Urinary bladder (tissue), 3 donors: ENCODE measurements at regions not wholly inside any gene's neighbourhood (a gene's known extent, or its start where the extent isn't known, plus 50 kb on each side); places are given as distances from the start of the nearest gene placed in this dataset.

Experiments used
- DNase-seq: peaks from one replicate; pipeline ENCODE4 v3.0.0-alpha.2; 2015; ENCODE audit errors: extremely low spot score
- H3K27ac ChIP-seq: one replicate; pipeline ENCODE4 v1.5.1; 2013; ENCODE audit warnings: low read depth, mild to moderate bottlenecking, moderate library complexity
- H3K36me3 ChIP-seq: one replicate; pipeline ENCODE4 v1.6.1; 2013; ENCODE audit warnings: mild to moderate bottlenecking, moderate library complexity; ENCODE audit not compliant: insufficient read depth
- H3K4me1 ChIP-seq: one replicate; pipeline ENCODE4 v1.6.1; 2013; ENCODE audit warnings: mild to moderate bottlenecking, moderate library complexity; ENCODE audit not compliant: insufficient read depth
- H3K4me3 ChIP-seq: one replicate; pipeline ENCODE4 v1.5.1; 2013; ENCODE audit warnings: low read depth, low read length
- WGBS: extraction: QIAGEN DNeasy Blood & Tissue Kit; methylation state at CpG from one replicate; pipeline ENCODE4 v1.1.7; 2013; 5-methylcytosine and 5-hydroxymethylcytosine counted together
- donor health status: healthy with polysubstance abuse.
- donor health status: healthy.

DNA sequence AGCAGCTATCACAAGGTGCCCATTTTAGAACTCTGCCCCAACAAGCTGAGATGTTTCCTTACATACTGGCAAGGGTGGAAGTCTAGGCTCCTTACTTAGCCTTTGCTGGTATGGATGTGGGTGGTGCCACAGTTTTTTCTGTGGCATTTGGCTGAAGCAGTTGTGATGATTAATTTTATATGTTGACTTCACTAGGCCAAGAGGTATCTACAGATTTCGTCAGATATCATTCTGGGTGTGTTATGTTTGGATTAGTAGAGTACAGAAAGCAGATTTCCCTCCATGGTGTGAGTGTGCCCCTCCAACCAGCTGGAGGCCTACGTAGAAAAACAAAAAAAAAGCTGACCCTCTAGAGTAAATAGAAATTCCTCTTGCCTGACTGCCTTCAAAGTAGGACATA is 317.0 kb downstream of the BARHL2 start:
- WGBS: 41% methylated on average over 2 of the region's 2 CpGs
- peak; percentile 8 for DNase-seq
- no peaks in the 10 kb centered on the region for H3K36me3 ChIP-seq
- H3K27ac ChIP-seq: no peak overlapping the region
- H3K4me3 ChIP-seq: no peak overlapping the region
- H3K4me1 ChIP-seq: no peaks in the 10 kb centered on the region

- Histone ChIP-seq H3K27ac (no peak overlapping the region), H3K4me1 (no peaks in the 10 kb centered on the region), H3K4me3 (no peak overlapping the region), H3K36me3 (no peaks in the 10 kb centered on the region)
- WGBS: 88% methylated on average over 3 of the region's 3 CpGs
- no peak for DNase-seq
Measured at GRCh38 chr1:90396917-90397316, 320.2 kb downstream of the BARHL2 start.

DNA sequence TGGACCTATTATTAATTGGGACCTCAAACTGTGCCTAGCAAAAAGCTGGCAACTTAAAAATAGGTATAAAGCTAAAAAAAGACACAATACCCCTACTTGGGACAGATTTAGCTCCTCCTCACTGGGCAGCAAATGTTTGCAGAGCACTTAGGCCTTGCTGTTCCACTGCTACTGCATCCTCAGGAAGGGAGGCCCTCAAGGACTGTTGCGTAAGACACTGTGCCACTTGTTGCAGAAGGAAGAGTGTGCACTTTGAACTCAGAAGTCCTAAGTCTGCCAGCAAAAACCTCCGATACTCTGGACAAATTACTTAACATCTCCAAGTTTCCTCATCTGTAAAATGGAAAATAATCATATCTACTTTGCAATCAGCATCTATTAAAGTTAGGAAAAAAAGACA is 322.9 kb downstream of the BARHL2 start:
- WGBS: 91% methylated on average over 2 of the region's 2 CpGs
- no peaks in the 10 kb centered on the region for H3K4me1 ChIP-seq
- H3K4me3 ChIP-seq: no peak overlapping the region
- no peak overlapping the region for H3K27ac ChIP-seq
- no peak for DNase-seq
- no peaks in the 10 kb centered on the region for H3K36me3 ChIP-seq

GRCh38 chr1:90393025-90393424 is 324.1 kb downstream of the BARHL2 start:
- no peak overlapping the region for H3K27ac ChIP-seq
- no peak overlapping the region for H3K4me3 ChIP-seq
- no peak for DNase-seq
- no peaks in the 10 kb centered on the region for H3K4me1 ChIP-seq
- H3K36me3 ChIP-seq: no peaks in the 10 kb centered on the region

DNA sequence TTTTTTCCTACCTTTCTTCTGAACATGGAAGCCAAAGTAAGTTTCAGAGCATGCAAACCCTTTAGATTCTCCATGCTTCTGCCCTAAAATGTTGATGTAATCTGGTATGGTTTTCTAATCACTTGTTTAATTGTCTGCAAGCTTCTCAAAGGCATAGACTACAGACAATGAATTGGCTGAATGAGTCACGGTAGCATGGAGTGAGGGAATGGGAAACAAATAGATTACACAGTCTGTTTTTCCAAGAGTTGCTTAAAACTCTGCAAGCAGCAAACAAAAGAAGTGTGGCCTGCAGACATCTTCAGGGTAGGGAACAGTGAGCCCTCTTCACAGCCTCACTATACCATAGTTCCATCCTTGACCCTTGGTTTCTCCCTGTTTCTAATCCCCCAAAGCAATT is 326.0 kb downstream of the BARHL2 start:
- Histone ChIP-seq H3K4me3 (no peak overlapping the region), H3K4me1 (no peaks in the 10 kb centered on the region), H3K27ac (no peak overlapping the region), H3K36me3 (no peaks in the 10 kb centered on the region)
- DNase-seq: no peak
- 78% methylated on average over 1 of the region's 1 CpG for WGBS

GRCh38 chr1:90387805-90388204 is 329.3 kb downstream of the BARHL2 start:
- Histone ChIP-seq H3K36me3 (no peaks in the 10 kb centered on the region), H3K4me1 (no peaks in the 10 kb centered on the region), H3K4me3 (no peak overlapping the region), H3K27ac (no peak overlapping the region)
- DNase-seq: no peak
- 52% methylated on average over 6 of the region's 6 CpGs for whole genome bisulfite sequencing

GRCh38 chr1:90386899-90387720 is 330.0 kb downstream of the BARHL2 start:
- DNase-seq: no peak
- no peaks in the 10 kb centered on the region for H3K36me3 ChIP-seq
- H3K4me3 ChIP-seq: no peak overlapping the region
- H3K4me1 ChIP-seq: no peaks in the 10 kb centered on the region
- WGBS: 42% methylated on average over 3 of the region's 3 CpGs
- no peak overlapping the region for H3K27ac ChIP-seq

DNA sequence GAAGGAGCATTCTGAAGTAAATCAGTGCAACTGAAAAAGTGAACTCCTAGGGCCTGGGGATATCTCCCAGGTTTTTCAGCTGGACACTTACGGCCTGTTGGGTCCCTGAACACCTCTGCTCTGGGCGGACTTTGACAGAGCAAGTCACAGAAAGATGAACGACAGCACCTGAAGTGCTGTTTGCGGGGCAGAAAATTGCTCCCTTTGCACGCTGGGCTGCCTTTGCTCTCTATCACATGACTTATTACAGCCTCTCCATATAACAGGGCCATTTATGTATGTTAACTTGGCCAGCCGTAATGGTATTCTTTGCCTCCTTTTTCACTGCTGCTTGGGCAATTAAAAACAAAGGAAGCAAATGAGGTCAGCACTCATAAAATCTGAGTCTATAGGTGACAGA is 332.9 kb downstream of the BARHL2 start:
- H3K4me3 ChIP-seq: no peak overlapping the region
- H3K36me3 ChIP-seq: no peaks in the 10 kb centered on the region
- H3K4me1 ChIP-seq: no peaks in the 10 kb centered on the region
- DNase-seq: no peak
- no peak overlapping the region for H3K27ac ChIP-seq
- WGBS: 69% methylated on average over 6 of the region's 6 CpGs

DNA sequence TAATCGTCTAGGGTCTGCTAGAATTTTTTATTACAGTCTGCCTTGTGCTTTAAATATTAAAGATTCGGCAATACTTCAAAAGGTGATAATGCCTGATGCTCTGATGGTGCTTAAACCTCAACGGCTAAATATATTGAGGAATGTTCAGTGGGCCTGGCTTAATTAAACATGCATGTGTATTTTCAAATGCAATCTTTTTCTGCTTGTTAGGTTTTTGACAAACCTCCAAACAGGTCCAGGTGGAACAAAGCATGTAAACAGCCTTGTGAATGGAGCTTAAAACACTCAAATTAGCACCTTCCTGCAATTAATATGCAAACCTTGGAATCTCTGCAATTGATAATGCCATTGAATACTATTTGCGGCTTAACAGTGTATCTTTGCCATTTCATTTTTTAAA is 334.9 kb downstream of the BARHL2 start:
- DNase-seq: no peak
- H3K4me1 ChIP-seq: no peaks in the 10 kb centered on the region
- WGBS: 77% methylated on average over 4 of the region's 4 CpGs
- no peak overlapping the region for H3K4me3 ChIP-seq
- no peaks in the 10 kb centered on the region for H3K36me3 ChIP-seq
- no peak overlapping the region for H3K27ac ChIP-seq

DNA sequence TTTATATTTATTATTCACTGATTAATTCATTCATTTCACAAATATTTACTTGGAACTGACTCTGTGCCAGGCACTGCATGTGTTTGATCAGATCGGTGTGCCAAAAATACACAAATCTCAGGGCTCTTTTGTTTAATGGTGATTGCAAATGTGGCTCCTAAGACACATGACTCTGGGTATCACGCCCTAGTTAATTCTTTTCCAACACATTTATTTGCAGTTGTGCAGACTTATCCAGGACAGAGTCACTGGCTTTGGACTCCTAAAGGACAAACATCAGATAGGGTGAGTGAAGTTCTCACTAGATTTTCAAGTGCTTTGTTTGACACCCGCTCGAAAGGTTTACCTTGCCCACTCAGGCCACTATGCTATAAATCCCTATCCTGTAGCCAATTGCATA is 335.5 kb downstream of the BARHL2 start:
- H3K27ac ChIP-seq: no peak overlapping the region
- H3K4me3 ChIP-seq: no peak overlapping the region
- WGBS: 83% methylated on average over 4 of the region's 4 CpGs
- no peaks in the 10 kb centered on the region for H3K36me3 ChIP-seq
- H3K4me1 ChIP-seq: no peaks in the 10 kb centered on the region
- DNase-seq: no peak

GRCh38 chr1:90371448-90371813 is 345.7 kb downstream of the BARHL2 start:
- no peak for DNase-seq
- WGBS: 74% methylated on average over 1 of the region's 1 CpG
- Histone ChIP-seq H3K4me3 (no peak overlapping the region), H3K36me3 (no peaks in the 10 kb centered on the region), H3K4me1 (no peaks in the 10 kb centered on the region), H3K27ac (no peak overlapping the region)

DNA sequence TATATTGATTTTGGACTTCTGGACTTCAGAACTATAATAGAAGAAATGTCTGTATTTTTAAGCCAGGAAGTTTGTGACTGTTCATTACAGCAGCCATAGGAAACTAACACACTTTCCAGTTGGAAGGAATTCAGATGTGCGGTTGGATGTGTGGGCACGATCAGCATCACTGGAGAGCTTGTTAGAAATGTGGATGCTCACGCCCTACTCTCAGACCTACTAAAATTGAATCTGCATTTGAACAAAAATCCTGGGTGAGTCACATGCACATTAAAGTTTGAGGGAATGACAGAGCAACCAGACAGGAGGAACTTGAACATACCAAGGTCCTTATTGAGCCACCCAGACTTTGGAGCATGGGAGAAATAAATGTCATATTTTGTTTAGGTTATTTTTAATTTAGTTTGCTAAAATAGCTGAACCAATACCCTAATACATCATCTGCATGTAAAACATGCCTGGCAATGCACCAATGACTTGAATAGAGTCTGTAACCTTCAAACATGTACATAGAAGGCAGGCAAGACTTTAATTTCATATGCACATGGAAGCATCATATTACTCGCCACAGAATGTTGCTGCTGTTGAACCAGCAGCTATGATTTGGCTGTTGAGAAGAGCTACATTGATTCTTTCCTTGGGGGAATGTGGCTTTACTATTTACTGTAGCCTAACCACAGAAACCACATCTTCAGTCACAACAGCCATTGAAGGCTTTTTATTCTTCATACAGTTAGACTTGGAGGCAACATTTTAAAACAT is 346.2 kb downstream of the BARHL2 start:
- Histone ChIP-seq H3K4me3 (no peak overlapping the region), H3K4me1 (no peaks in the 10 kb centered on the region), H3K27ac (no peak overlapping the region), H3K36me3 (no peaks in the 10 kb centered on the region)
- no peak for DNase-seq
- 90% methylated on average over 4 of the region's 4 CpGs for WGBS

DNA sequence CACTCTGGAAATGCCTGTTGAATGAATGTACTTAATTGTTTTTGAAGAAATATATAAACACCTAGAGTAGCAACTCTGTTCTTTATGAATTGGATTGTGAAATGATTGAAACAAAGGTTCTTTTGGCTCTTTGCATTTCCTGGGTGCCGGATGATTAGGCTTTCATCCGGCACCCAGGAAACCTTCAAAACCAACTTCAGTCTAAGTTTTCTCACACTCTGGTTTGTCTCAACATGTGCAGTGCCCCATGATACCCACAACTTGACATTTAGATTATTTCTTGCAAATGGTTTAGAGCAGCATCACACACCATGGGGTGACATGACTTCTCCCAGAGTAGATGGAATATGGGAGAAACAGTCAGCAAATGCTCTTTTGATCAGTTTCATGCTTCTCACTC is 354.9 kb downstream of the BARHL2 start:
- WGBS: 95% methylated on average over 2 of the region's 2 CpGs
- DNase-seq: no peak
- Histone ChIP-seq H3K27ac (no peak overlapping the region), H3K36me3 (no peaks in the 10 kb centered on the region), H3K4me3 (no peak overlapping the region), H3K4me1 (no peaks in the 10 kb centered on the region)

DNA sequence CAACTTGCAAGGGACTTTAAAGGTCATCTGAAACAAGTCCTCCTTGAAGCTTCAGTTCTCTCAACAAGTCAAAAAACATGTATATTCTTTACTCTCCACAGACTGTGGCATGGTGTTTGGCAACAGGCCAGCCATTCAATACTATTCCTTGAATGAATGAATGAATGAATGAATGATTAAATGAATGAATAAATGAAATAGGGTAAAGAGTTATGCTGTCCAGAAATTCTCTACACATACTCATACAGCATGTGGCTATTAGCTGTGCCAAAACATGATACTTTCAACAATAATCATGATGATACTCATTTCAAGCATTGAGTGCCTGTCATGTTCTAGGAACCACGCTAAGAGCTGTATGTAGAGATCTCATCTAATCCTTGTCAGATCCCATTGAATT is 356.1 kb downstream of the BARHL2 start:
- Histone ChIP-seq H3K4me3 (no peak overlapping the region), H3K27ac (no peak overlapping the region), H3K36me3 (no peaks in the 10 kb centered on the region), H3K4me1 (no peaks in the 10 kb centered on the region)
- DNase-seq: no peak
- 95% methylated on average over 1 of the region's 1 CpG for WGBS
